ENCODE measurements at regions not wholly inside any gene's neighbourhood (a gene's known extent, or its start where the extent isn't known, plus 50 kb on each side); places are given as distances from the start of the nearest gene placed in this dataset.

- no peak for DNase-seq
Observed at GRCh38 chr12:106001105-106001836, 137.5 kb downstream of the NUAK1 start.

- DNase-seq: no peak
Observed at GRCh38 chr12:106001837-106002218, 136.9 kb downstream of the NUAK1 start.

DNA sequence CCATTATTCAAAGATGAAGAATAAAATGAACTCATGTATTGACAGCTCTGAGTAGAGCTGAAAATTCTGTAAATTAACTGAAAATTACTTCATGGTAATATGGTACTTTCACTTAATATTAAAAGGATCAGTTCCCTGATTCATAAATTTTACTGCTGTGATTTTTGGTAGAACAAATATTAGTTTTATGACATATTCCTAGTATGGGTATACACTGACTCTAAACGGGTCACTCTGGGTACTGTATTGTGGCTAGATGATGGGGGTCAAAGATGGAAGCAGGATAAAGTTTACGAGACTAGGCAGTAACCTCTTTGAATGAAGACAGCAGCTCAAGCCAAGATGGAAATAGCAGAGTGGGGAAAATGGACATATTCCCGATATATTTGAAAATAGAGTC, 135.5 kb downstream of the NUAK1 start:
- no peak for DNase-seq

- no peak for DNase-seq
Observed at GRCh38 chr12:106004289-106004688, 134.5 kb downstream of the NUAK1 start.

DNA sequence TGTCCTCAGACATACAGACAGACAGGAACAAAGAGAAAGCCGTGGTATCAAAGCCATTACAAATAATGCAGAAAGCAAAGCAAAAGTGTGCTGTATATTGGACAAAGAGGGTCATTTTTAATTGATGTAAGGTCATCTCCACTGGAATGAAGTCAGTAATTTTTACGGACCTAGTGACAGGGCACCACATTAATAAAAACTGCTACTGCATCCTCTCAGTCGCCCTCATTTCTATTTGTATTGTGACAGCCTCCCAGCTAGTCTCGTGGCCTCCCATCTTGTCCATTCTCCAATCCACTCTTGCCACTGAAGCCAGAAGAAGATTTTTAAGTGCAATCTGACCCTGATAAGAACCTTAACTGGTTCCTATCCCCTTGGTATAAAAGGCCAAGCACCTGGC, 132.4 kb downstream of the NUAK1 start:
- no peak for DNase-seq

DNA sequence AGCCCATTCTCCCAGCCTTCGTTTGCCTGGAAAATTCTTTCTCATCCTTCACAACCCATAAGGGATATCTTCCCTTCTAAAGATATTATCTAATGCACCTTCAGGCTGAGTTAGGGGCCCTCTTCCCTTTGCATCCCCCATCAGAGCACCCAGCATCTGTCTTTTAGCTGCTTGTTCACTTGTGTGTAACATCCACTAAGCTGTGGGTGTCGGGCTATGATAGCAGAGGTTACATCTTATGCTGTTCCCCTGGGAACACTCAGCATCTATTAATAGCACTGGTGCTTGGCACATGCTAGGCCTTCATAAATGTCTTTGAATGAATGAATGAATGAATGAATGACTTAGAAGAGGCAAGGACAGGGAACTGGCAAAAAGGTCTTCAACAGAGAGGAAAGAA, 131.8 kb downstream of the NUAK1 start:
- DNase-seq: no peak

- DNase-seq: no peak
Observed at GRCh38 chr12:106010741-106011140, 128.0 kb downstream of the NUAK1 start.
